ENCODE measurements at regions not wholly inside any gene's neighbourhood (a gene's known extent, or its start where the extent isn't known, plus 50 kb on each side); places are given as distances from the start of the nearest gene placed in this dataset.
A peak's percentile ranks its signal among the peaks of the same experiment; 100 is the strongest.

DNA sequence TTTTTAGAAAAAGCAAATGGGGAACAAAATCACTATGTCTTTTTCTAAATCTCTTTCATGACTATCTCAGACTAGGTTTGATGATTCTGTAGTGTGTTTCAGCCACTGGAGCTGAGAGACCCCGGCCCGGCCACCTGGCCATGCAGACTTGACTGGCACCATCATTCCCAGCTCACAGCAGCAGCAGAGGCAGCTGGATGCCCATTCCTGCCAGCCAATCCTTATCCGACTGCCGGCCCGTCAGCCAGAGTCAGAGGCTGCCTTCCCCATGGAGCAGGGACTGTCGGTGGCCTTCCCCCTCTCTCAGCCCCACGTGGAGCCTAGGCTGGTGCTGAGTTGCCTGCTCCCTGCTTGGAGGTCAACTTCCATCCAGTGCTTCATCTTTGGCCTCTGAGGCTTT, 56.0 kb upstream of the WSB1 start:
- POLR2A ChIA-PET (ENCODE audit: low non-redundant PET), result interaction anchor here (1.2 kb wide), 1 partner anchor 56 kb away, joined by 4 read pairs; the partner anchor contains the start of gene WSB1
- TF ChIP-seq CTCF (conservative IDR thresholded peaks at IDR 0.05; ENCODE audit: low read depth), result no peak
- no peak for DNase-seq (ENCODE audit: low spot score)
- H3K27ac ChIP-seq, result no peak overlapping the region
- CTCF ChIA-PET, result interaction anchor here (4.9 kb wide), 1 partner anchor 95 kb away, joined by 40 read pairs; no protein-coding TSS in a partner anchor

- TF ChIP-seq CTCF (conservative IDR thresholded peaks at IDR 0.05; ENCODE audit: low read depth), result no peak
- POLR2A ChIA-PET (ENCODE audit: low non-redundant PET), result no interaction called here
- H3K27ac ChIP-seq, result no peak overlapping the region
- CTCF ChIA-PET, result interaction anchor here (1.0 to 4.9 kb wide), 2 partner anchors 63 to 94 kb away, joined by 5 to 40 read pairs; no protein-coding TSS in a partner anchor
- no peak for DNase-seq (ENCODE audit: low spot score)
Observed at GRCh38 chr17:27239046-27239445, 54.9 kb upstream of the WSB1 start.

- ChIA-PET CTCF (interaction anchor here (4.9 kb wide), 1 partner anchor 94 kb away, joined by 40 read pairs; no protein-coding TSS in a partner anchor), POLR2A (ENCODE audit: low non-redundant PET) (no interaction called here)
- no peak overlapping the region for H3K27ac ChIP-seq
- TF ChIP-seq CTCF (conservative IDR thresholded peaks at IDR 0.05; ENCODE audit: low read depth), result no peak
- DNase-seq (ENCODE audit: low spot score), result no peak
Observed at GRCh38 chr17:27239584-27239983, 54.3 kb upstream of the WSB1 start.

- H3K27ac ChIP-seq, result peak overlapping the region; percentile 70; the same call in 1 of the 2 replicates
- ChIA-PET POLR2A (ENCODE audit: low non-redundant PET) (no interaction called here), CTCF (interaction anchor here (2.4 to 4.9 kb wide), 2 partner anchors 93 to 114 kb away, joined by 6 to 40 read pairs; no protein-coding TSS in a partner anchor)
- no peak for DNase-seq (ENCODE audit: low spot score)
- TF ChIP-seq CTCF (conservative IDR thresholded peaks at IDR 0.05; ENCODE audit: low read depth), result no peak
Observed at GRCh38 chr17:27240086-27240801, 53.7 kb upstream of the WSB1 start.

- peak overlapping the region; percentile 70 for H3K27ac ChIP-seq
- TF ChIP-seq CTCF (conservative IDR thresholded peaks at IDR 0.05; ENCODE audit: low read depth), result no peak
- POLR2A ChIA-PET (ENCODE audit: low non-redundant PET), result no interaction called here
- DNase-seq (ENCODE audit: low spot score), result no peak
- CTCF ChIA-PET, result interaction anchor here (2.4 kb wide), 1 partner anchor 114 kb away, joined by 6 read pairs; no protein-coding TSS in a partner anchor
Observed at GRCh38 chr17:27240802-27241155, 53.1 kb upstream of the WSB1 start.

DNA sequence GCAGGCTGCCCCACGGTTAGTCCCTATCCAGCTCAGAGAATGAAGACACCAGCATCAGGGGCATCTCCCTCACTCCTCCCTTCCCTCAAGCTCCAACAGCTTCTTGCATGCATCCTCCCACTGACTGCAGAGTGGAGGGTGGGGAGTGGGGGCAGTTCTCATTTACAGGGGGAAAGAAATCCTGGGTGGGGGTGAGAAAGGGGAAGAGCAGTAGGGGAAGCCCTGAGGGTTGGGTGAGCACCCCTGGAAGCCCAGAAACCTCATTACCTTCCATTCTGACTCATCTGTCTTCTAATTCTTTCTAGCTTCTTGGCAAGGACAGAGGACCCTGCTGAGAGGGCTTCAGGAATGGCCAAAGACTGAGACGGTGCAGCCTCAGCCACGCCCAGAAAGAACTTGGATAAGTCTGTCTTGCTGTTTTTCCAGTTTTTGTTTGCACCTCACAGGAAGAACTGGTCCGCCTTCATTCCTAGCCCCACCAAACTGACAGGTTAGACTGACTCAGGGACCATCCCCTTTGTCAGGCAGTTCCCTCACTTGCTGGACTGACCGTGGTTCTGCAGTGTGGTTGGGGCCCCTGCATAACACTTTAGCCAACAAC, 52.5 kb upstream of the WSB1 start:
- ChIA-PET CTCF (interaction anchor here (0.6 to 2.4 kb wide), 2 partner anchors 86 to 113 kb away, joined by 3 to 6 read pairs; no protein-coding TSS in a partner anchor), POLR2A (ENCODE audit: low non-redundant PET) (no interaction called here)
- peak; percentile 87 for DNase-seq (ENCODE audit: low spot score)
- TF ChIP-seq CTCF (conservative IDR thresholded peaks at IDR 0.05; ENCODE audit: low read depth), result no peak
- peak overlapping the region; percentile 70 for H3K27ac ChIP-seq

Data from RWPE1 (cell line).